CD14-positive monocyte (primary cell): ENCODE measurements at regions not wholly inside any gene's neighbourhood (a gene's known extent, or its start where the extent isn't known, plus 50 kb on each side); places are given as distances from the start of the nearest gene placed in this dataset.
A peak's percentile ranks its signal among the peaks of the same experiment; 100 is the strongest.
"Not testable (repeated sequence)": the region's sequence is repeated elsewhere in the genome, so short reads cannot be mapped to it uniquely, and the experiment has no call there.

Experiments used
- DNase-seq, 3 donors: peaks; one replicate each; pipeline ENCODE4 v3.0.0-alpha.2; 2011 to 2022
- H2AFZ ChIP-seq: 2 replicates; pipeline ENCODE4 v1.6.0; 2012; ENCODE audit warnings: mild to moderate bottlenecking, low read depth, low read length, inconsistent platforms; ENCODE audit not compliant: insufficient read depth, poor library complexity, severe bottlenecking
- H3K27ac ChIP-seq, 2 donors: 1 replicate in 1 of 2; 2 replicates in 1 of 2; pipeline ENCODE4 v1.5.1; 2012 to 2013; ENCODE audit warnings: low read length in 2 of 2, control low read depth in 1 of 2, inconsistent platforms in 1 of 2, low read depth in 1 of 2, mild to moderate bottlenecking in 1 of 2
- H3K27me3 ChIP-seq, 2 donors: one replicate each; pipeline versions ENCODE4 v1.6.0 to v1.6.1; 2011 to 2013; ENCODE audit warnings: low read length in 2 of 2; ENCODE audit not compliant: control insufficient read depth in 2 of 2, insufficient read depth in 2 of 2
- H3K36me3 ChIP-seq, 2 donors: replicated peaks in 1 of 2; 1 replicate in 1 of 2; 2 replicates in 1 of 2; pipeline versions ENCODE4 v1.5.1 to v1.6.1; 2012 to 2013; ENCODE audit warnings: low read length in 2 of 2, control low read depth in 1 of 2, inconsistent platforms in 1 of 2, mild to moderate bottlenecking in 1 of 2; ENCODE audit not compliant: insufficient read depth in 2 of 2, control insufficient read depth in 1 of 2
- H3K4me1 ChIP-seq, 2 donors: 1 replicate in 1 of 2; 2 replicates in 1 of 2; pipeline versions ENCODE4 v1.5.1 to v1.6.1; 2012 to 2013; ENCODE audit warnings: low read length in 2 of 2, control low read depth in 1 of 2, inconsistent platforms in 1 of 2, mild to moderate bottlenecking in 1 of 2, moderate library complexity in 1 of 2; ENCODE audit not compliant: insufficient read depth in 2 of 2, control insufficient read depth in 1 of 2
- H3K4me2 ChIP-seq: replicated peaks from 2 replicates; pipeline ENCODE3; 2012; ENCODE audit warnings: low read length, moderate library complexity, mild to moderate bottlenecking; ENCODE audit not compliant: poor library complexity, severe bottlenecking; ENCODE audit errors: extremely low read depth
- H3K4me3 ChIP-seq, 3 experiments: fragments of 200-600 bp in 1 of 3; sonication (generic) in 1 of 3; replicated peaks in 1 of 3; 1 replicate in 2 of 3; 2 replicates in 1 of 3; pipeline ENCODE4 v1.5.1; 2011 to 2013; ENCODE audit warnings: low read length in 3 of 3, mild to moderate bottlenecking in 3 of 3, control low read depth in 2 of 3, low read depth in 2 of 3, inconsistent platforms in 1 of 3, moderate library complexity in 1 of 3
- H3K79me2 ChIP-seq: 2 replicates; pipeline ENCODE4 v1.6.0; 2012; ENCODE audit warnings: mild to moderate bottlenecking, control low read depth, inconsistent platforms, low read length, moderate library complexity; ENCODE audit not compliant: insufficient read depth
- H3K9ac ChIP-seq: 2 replicates; pipeline ENCODE4 v1.6.0; 2017; ENCODE audit warnings: low read length, mild to moderate bottlenecking; ENCODE audit not compliant: insufficient read depth, poor library complexity, severe bottlenecking
- H3K9me3 ChIP-seq, 2 donors: replicated peaks in 1 of 2; 1 replicate in 1 of 2; 2 replicates in 1 of 2; pipeline versions ENCODE4 v1.5.1 to v1.6.1; 2012 to 2013; ENCODE audit warnings: low read length in 2 of 2, control low read depth in 1 of 2; ENCODE audit not compliant: control insufficient read depth in 1 of 2, insufficient read depth in 1 of 2
- H4K20me1 ChIP-seq: 2 replicates; pipeline ENCODE4 v1.6.0; 2012; ENCODE audit warnings: mild to moderate bottlenecking, low read length, control low read depth, moderate library complexity; ENCODE audit not compliant: insufficient read depth
- H3K27ac Mint-ChIP-seq, 7 donors: one replicate each; pipeline ENCODE4 v1.8.0; 2020; ENCODE audit warnings: mild to moderate bottlenecking in 7 of 7, mixed read lengths in 7 of 7, moderate library complexity in 6 of 7, inconsistent platforms in 2 of 7
- H3K27me3 Mint-ChIP-seq, 3 donors: one replicate each; pipeline ENCODE4 v1.8.0; 2021 to 2022; ENCODE audit warnings: low read depth in 3 of 3, mild to moderate bottlenecking in 3 of 3, mixed read lengths in 3 of 3, moderate library complexity in 3 of 3, inconsistent platforms in 1 of 3
- H3K36me3 Mint-ChIP-seq, 2 donors: one replicate each; pipeline ENCODE4 v1.8.0; 2020; ENCODE audit warnings: mixed read lengths in 2 of 2, inconsistent platforms in 1 of 2, mild to moderate bottlenecking in 1 of 2
- H3K4me1 Mint-ChIP-seq: one replicate; pipeline ENCODE4 v1.8.0; 2020; ENCODE audit warnings: mild to moderate bottlenecking, mixed read lengths
- H3K4me3 Mint-ChIP-seq, 2 donors: one replicate each; pipeline ENCODE4 v1.8.0; 2020; ENCODE audit warnings: mild to moderate bottlenecking in 2 of 2, mixed read lengths in 2 of 2, moderate library complexity in 1 of 2
- H3K9me3 Mint-ChIP-seq, 7 donors: one replicate each; pipeline ENCODE4 v1.8.0; 2020 to 2022; ENCODE audit warnings: mixed read lengths in 7 of 7, mild to moderate bottlenecking in 6 of 7, moderate library complexity in 6 of 7, inconsistent platforms in 2 of 7
- WGBS: methylation state at CpG from one replicate; pipeline ENCODE4 v1.1.5; 2013; ENCODE audit warnings: missing lambda C conversion rate; ENCODE audit not compliant: insufficient coverage; 5-methylcytosine and 5-hydroxymethylcytosine counted together
- intact Hi-C, 2 donors: fragments of 100-400 bp; cut with micrococcal nuclease; formaldehyde crosslinking; loops; one replicate each; pipeline versions ENCODE4 v1.15.0 to v1.15.1; 2023
- TF ChIP-seq, protein P1 (sequence below): fragments of 200-600 bp; IDR thresholded peaks from one replicate; pipeline ENCODE4 v1.8.0; 2022; ENCODE audit warnings: antibody characterized with exemption, mild to moderate bottlenecking

DNA sequence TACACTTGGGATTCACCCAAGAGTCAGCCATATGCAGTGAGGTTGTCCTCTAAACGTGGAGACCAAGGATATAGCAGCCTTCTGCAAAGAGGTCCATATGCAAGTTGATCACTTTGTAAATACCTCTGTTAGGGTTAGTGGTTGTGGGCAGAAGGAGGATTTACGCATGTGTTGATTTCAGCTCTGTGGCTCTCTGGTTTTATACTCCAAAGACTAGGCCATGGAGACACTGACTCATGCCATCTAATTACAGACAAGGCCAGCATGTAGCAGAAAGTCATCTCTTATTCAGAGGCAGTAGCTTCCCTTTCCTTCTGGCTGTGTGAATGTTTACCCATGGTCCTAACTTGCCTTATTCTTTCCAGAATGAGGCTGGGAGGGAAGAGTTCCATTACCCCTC lies 140.9 kb upstream of the GOLGA6L4 start:
- H3K4me3 Mint-ChIP-seq, H3K36me3 ChIP-seq, H3K4me3 ChIP-seq, H3K79me2 ChIP-seq, DNase-seq, H3K27ac ChIP-seq, H3K27me3 ChIP-seq, H4K20me1 ChIP-seq, intact Hi-C loops, H3K9me3 Mint-ChIP-seq, H3K27me3 Mint-ChIP-seq, H2AFZ ChIP-seq, H3K4me2 ChIP-seq, H3K9me3 ChIP-seq, H3K36me3 Mint-ChIP-seq, H3K27ac Mint-ChIP-seq, H3K9ac ChIP-seq: not testable (repeated sequence)
- WGBS: no CpG with 5 or more reads among the region's 2 CpGs
- H3K4me1 Mint-ChIP-seq: peaks cover 10% of the 10 kb centered on the region
- peaks cover 11% of the 10 kb centered on the region in 2 donors for H3K4me1 ChIP-seq

DNA sequence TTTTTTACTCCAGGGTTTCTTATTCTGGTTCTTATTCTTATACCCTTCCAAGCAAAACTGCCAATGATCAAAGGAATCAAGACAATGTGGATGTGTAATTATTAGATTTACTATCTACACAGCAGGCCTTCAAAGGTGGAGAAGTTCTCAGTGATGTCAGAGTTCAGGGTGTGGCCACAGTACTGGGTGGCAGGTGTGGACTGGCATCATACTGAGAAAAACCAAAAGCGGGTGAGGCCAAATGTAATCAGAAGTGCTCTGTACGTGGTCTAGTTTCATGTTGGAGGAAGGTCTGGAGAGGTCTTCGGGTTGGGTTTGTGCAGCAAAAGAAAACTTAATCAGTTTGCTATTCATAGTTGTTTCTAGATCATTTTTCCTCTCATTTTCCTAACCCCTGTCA lies 138.5 kb upstream of the GOLGA6L4 start:
- intact Hi-C loops, H4K20me1 ChIP-seq, H3K36me3 Mint-ChIP-seq, H3K27ac ChIP-seq, H3K9me3 Mint-ChIP-seq, H3K27me3 Mint-ChIP-seq, H3K36me3 ChIP-seq, H2AFZ ChIP-seq, H3K9ac ChIP-seq, H3K4me3 Mint-ChIP-seq, H3K9me3 ChIP-seq, H3K79me2 ChIP-seq, H3K4me3 ChIP-seq, DNase-seq, H3K4me2 ChIP-seq, H3K27me3 ChIP-seq, H3K27ac Mint-ChIP-seq: not testable (repeated sequence)
- WGBS: no CpG with 5 or more reads among the region's 3 CpGs
- peaks cover 18% of the 10 kb centered on the region for H3K4me1 Mint-ChIP-seq
- peaks cover 11% of the 10 kb centered on the region in 2 donors for H3K4me1 ChIP-seq

DNA sequence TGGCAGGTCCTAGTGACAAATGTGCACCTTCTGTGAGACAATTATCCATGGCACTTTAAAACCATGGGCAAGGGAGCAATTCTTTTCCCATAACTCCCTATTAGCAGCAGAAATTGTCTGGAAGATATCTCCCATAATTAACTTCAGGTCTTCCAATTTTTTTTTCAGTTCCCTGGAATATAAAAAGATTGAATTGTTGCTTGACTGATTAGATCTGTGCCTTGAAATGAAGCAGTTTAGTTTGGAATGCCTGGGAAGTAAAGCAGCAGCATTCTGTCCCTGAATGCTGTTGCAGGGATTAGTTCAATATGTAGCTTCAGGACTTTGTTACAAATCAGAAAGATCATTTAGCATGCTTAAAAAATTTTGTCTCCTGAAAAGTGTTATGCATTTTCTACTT lies 137.0 kb upstream of the GOLGA6L4 start:
- H2AFZ ChIP-seq: no peak overlapping the region
- no peaks in the 10 kb centered on the region for H3K27me3 Mint-ChIP-seq
- peaks cover 18% of the 10 kb centered on the region for H3K4me1 Mint-ChIP-seq

More for the DNA sequence above, 137.0 kb upstream of the GOLGA6L4 start:
- TF ChIP-seq, protein P1, sequence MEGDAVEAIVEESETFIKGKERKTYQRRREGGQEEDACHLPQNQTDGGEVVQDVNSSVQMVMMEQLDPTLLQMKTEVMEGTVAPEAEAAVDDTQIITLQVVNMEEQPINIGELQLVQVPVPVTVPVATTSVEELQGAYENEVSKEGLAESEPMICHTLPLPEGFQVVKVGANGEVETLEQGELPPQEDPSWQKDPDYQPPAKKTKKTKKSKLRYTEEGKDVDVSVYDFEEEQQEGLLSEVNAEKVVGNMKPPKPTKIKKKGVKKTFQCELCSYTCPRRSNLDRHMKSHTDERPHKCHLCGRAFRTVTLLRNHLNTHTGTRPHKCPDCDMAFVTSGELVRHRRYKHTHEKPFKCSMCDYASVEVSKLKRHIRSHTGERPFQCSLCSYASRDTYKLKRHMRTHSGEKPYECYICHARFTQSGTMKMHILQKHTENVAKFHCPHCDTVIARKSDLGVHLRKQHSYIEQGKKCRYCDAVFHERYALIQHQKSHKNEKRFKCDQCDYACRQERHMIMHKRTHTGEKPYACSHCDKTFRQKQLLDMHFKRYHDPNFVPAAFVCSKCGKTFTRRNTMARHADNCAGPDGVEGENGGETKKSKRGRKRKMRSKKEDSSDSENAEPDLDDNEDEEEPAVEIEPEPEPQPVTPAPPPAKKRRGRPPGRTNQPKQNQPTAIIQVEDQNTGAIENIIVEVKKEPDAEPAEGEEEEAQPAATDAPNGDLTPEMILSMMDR: no peak
- Histone ChIP-seq H3K9ac (no peak overlapping the region), H3K36me3 (no peaks in the 10 kb centered on the region), H3K4me1 (peaks cover 11% of the 10 kb centered on the region in 2 donors), H3K4me2 (peak overlapping the region; percentile 68), H3K27me3 (no peaks in the 10 kb centered on the region), H3K79me2 (no peaks in the 10 kb centered on the region), H3K4me3 (peak overlapping the region in 1 of 3 experiments; percentile 44), H3K27ac (no peak overlapping the region), H3K9me3 (no peaks in the 10 kb centered on the region), H4K20me1 (no peaks in the 10 kb centered on the region)
- no peak for DNase-seq
- Mint-ChIP-seq H3K27ac (no peak overlapping the region), H3K36me3 (no peaks in the 10 kb centered on the region), H3K9me3 (peaks cover 0 to 3% (median 0%) of the 10 kb centered on the region in 7 donors), H3K4me3 (no peak overlapping the region)
- intact Hi-C loops: no loop called here
